H9 (cell line): ENCODE measurements at regions not wholly inside any gene's neighbourhood (a gene's known extent, or its start where the extent isn't known, plus 50 kb on each side); places are given as distances from the start of the nearest gene placed in this dataset.

Source experiments
- DNase-seq: peaks from one replicate; pipeline ENCODE4 v3.0.0-alpha.2; 2017
- H2AFZ ChIP-seq: one replicate; pipeline ENCODE4 v1.6.1; 2013; ENCODE audit warnings: mild to moderate bottlenecking, low read length, control low read depth, moderate library complexity
- H2AK5ac ChIP-seq: 2 replicates; pipeline ENCODE4 v1.6.1; 2013; ENCODE audit warnings: low read length, control low read depth, mixed read lengths; ENCODE audit not compliant: insufficient read length
- H2BK120ac ChIP-seq: one replicate; pipeline ENCODE4 v1.6.1; 2013; ENCODE audit warnings: low read depth, mild to moderate bottlenecking, low read length, control low read depth, inconsistent platforms; ENCODE audit not compliant: poor library complexity, severe bottlenecking
- H2BK12ac ChIP-seq: 2 replicates; pipeline ENCODE4 v1.6.1; 2013; ENCODE audit warnings: low read length, control low read depth, mixed read lengths, low read depth; ENCODE audit not compliant: insufficient read length
- H2BK15ac ChIP-seq: 2 replicates; pipeline ENCODE4 v1.6.1; 2013; ENCODE audit warnings: low read depth, low read length, control low read depth
- H2BK20ac ChIP-seq: one replicate; pipeline ENCODE4 v1.6.1; 2013; ENCODE audit warnings: low read depth, mild to moderate bottlenecking, low read length, control low read depth, inconsistent platforms; ENCODE audit not compliant: poor library complexity, severe bottlenecking
- H2BK5ac ChIP-seq: 2 replicates; pipeline ENCODE4 v1.6.1; 2013; ENCODE audit warnings: low read length, control low read depth, mixed read lengths; ENCODE audit not compliant: insufficient read length
- H3K14ac ChIP-seq: 2 replicates; pipeline ENCODE4 v1.6.1; 2013; ENCODE audit warnings: low read length, control low read depth; ENCODE audit not compliant: insufficient read depth
- H3K18ac ChIP-seq: 2 replicates; pipeline ENCODE4 v1.6.1; 2013; ENCODE audit warnings: low read depth, mild to moderate bottlenecking, mixed read lengths, low read length, control low read depth; ENCODE audit not compliant: insufficient read length
- H3K23ac ChIP-seq: 2 replicates; pipeline ENCODE4 v1.6.1; 2013; ENCODE audit warnings: low read length, control low read depth, mixed read lengths, low read depth; ENCODE audit not compliant: insufficient read length
- H3K23me2 ChIP-seq: 2 replicates; pipeline ENCODE4 v1.6.1; 2013; ENCODE audit warnings: low read depth, mild to moderate bottlenecking, mixed read lengths, low read length, control low read depth; ENCODE audit not compliant: insufficient read length, poor library complexity, severe bottlenecking
- H3K27ac ChIP-seq: 2 replicates; pipeline ENCODE4 v1.5.1; 2013; ENCODE audit warnings: low read length, control low read depth, mixed read lengths, low read depth; ENCODE audit not compliant: insufficient read length
- H3K27me3 ChIP-seq: 2 replicates; pipeline ENCODE4 v1.6.1; 2013; ENCODE audit warnings: low read length, control low read depth, inconsistent platforms; ENCODE audit not compliant: insufficient read depth
- H3K4ac ChIP-seq: 2 replicates; pipeline ENCODE4 v1.6.1; 2013; ENCODE audit warnings: low read depth, mild to moderate bottlenecking, control low read depth, inconsistent platforms, low read length, moderate library complexity
- H3K4me1 ChIP-seq: 2 replicates; pipeline ENCODE4 v1.6.1; 2013; ENCODE audit warnings: low read length, control low read depth, inconsistent platforms; ENCODE audit not compliant: insufficient read depth
- H3K4me2 ChIP-seq: 2 replicates; pipeline ENCODE4 v1.6.1; 2013; ENCODE audit warnings: low read length, control low read depth, mixed read lengths; ENCODE audit not compliant: insufficient read length, insufficient read depth
- H3K56ac ChIP-seq: 2 replicates; pipeline ENCODE4 v1.6.1; 2013; ENCODE audit warnings: low read depth, mild to moderate bottlenecking, mixed read lengths, low read length, control low read depth; ENCODE audit not compliant: insufficient read length
- H3K79me1 ChIP-seq: 2 replicates; pipeline ENCODE4 v1.6.1; 2013; ENCODE audit warnings: low read depth, mild to moderate bottlenecking, moderate library complexity, low read length, control low read depth, inconsistent platforms; ENCODE audit not compliant: insufficient read depth, poor library complexity, severe bottlenecking
- H3K79me2 ChIP-seq: 2 replicates; pipeline ENCODE4 v1.6.1; 2013; ENCODE audit warnings: low read length, control low read depth, inconsistent platforms; ENCODE audit not compliant: insufficient read depth
- H3K9ac ChIP-seq: 2 replicates; pipeline ENCODE4 v1.6.1; 2013; ENCODE audit warnings: low read length, control low read depth, mixed read lengths; ENCODE audit not compliant: insufficient read length; ENCODE audit errors: extremely low read depth
- H3K9me3 ChIP-seq: one replicate; pipeline ENCODE4 v1.6.1; 2013; ENCODE audit warnings: low read depth, low read length, inconsistent platforms; ENCODE audit not compliant: control insufficient read depth
- H3T11ph ChIP-seq: one replicate; pipeline ENCODE4 v1.6.1; 2013; ENCODE audit warnings: mild to moderate bottlenecking, low read length, control low read depth, inconsistent platforms
- H4K20me1 ChIP-seq: one replicate; pipeline ENCODE4 v1.6.1; 2013; ENCODE audit not compliant: control insufficient read depth, insufficient read length, insufficient read depth
- H4K5ac ChIP-seq: 2 replicates; pipeline ENCODE4 v1.6.1; 2013; ENCODE audit warnings: low read depth, mild to moderate bottlenecking, mixed read lengths, low read length, control low read depth; ENCODE audit not compliant: insufficient read length
- H4K8ac ChIP-seq: replicated peaks from 2 replicates; pipeline ENCODE4 v1.6.1; 2013; ENCODE audit warnings: low read length, control low read depth, mixed read lengths, low read depth; ENCODE audit not compliant: insufficient read length
- H4K91ac ChIP-seq: 2 replicates; pipeline ENCODE4 v1.6.1; 2013; ENCODE audit warnings: low read depth, mild to moderate bottlenecking, moderate library complexity, mixed read lengths, low read length, control low read depth; ENCODE audit not compliant: insufficient read length
- H3K27ac Mint-ChIP-seq, 3 experiments: 2 replicates in 2 of 3; 3 replicates in 1 of 3; pipeline ENCODE4 v1.8.0; 2020 to 2021; ENCODE audit warnings: mixed read lengths in 3 of 3, mild to moderate bottlenecking in 1 of 3, moderate library complexity in 1 of 3
- H3K27me3 Mint-ChIP-seq: 2 replicates; pipeline ENCODE4 v1.8.0; 2021; ENCODE audit warnings: low read depth, mild to moderate bottlenecking, moderate library complexity, mixed read lengths
- H3K36me3 Mint-ChIP-seq, 3 experiments: 2 replicates in 2 of 3; 3 replicates in 1 of 3; pipeline ENCODE4 v1.8.0; 2020 to 2021; ENCODE audit warnings: low read depth in 3 of 3, mixed read lengths in 3 of 3; ENCODE audit not compliant: insufficient read depth in 1 of 3
- H3K4me1 Mint-ChIP-seq, 2 experiments: 2 replicates each; pipeline ENCODE4 v1.8.0; 2020; ENCODE audit warnings: mixed read lengths in 2 of 2
- H3K4me3 Mint-ChIP-seq, 2 experiments: 2 replicates in 1 of 2; 3 replicates in 1 of 2; pipeline ENCODE4 v1.8.0; 2020 to 2021; ENCODE audit warnings: mild to moderate bottlenecking in 2 of 2, mixed read lengths in 2 of 2, moderate library complexity in 1 of 2
- H3K9me3 Mint-ChIP-seq, 2 experiments: 2 replicates in 1 of 2; 3 replicates in 1 of 2; pipeline ENCODE4 v1.8.0; 2020; ENCODE audit warnings: mild to moderate bottlenecking in 2 of 2, mixed read lengths in 2 of 2, moderate library complexity in 1 of 2
- CTCF ChIP-seq: fragments of 200-600 bp; sonication (generic); conservative IDR thresholded peaks from 3 replicates; pipeline ENCODE4 v1.8.0; 2021; ENCODE audit warnings: antibody characterized with exemption, mild to moderate bottlenecking

- no peaks in the 10 kb centered on the region for H3K23me2 ChIP-seq
- no peak overlapping the region for H4K91ac ChIP-seq
- no peak overlapping the region for H3K23ac ChIP-seq
- no peak overlapping the region for H3K56ac ChIP-seq
- no peaks in the 10 kb centered on the region for H3K9me3 ChIP-seq
- H3T11ph ChIP-seq: no peak overlapping the region
- H3K36me3 Mint-ChIP-seq: no peaks in the 10 kb centered on the region
- no peak overlapping the region for H2AK5ac ChIP-seq
- H3K27me3 Mint-ChIP-seq: peaks cover 4% of the 10 kb centered on the region
- H3K79me1 ChIP-seq: no peaks in the 10 kb centered on the region
- no peaks in the 10 kb centered on the region for H3K79me2 ChIP-seq
- no peak for TF ChIP-seq CTCF
- H2AFZ ChIP-seq: no peak overlapping the region
- H2BK5ac ChIP-seq: no peak overlapping the region
- no peak for DNase-seq
- H3K27ac ChIP-seq: no peak overlapping the region
- H3K9ac ChIP-seq: no peak overlapping the region
- H3K27me3 ChIP-seq: no peaks in the 10 kb centered on the region; the same call in 1 of the 2 replicates
- no peak overlapping the region for H3K4ac ChIP-seq
- H4K5ac ChIP-seq: no peak overlapping the region
- no peak overlapping the region for H2BK12ac ChIP-seq
- no peak overlapping the region for H2BK20ac ChIP-seq
- peaks cover 33 to 42% of the 10 kb centered on the region in 2 experiments for H3K4me1 Mint-ChIP-seq
- H3K27ac Mint-ChIP-seq: no peak overlapping the region
- H3K4me2 ChIP-seq: no peak overlapping the region
- no peak overlapping the region for H3K18ac ChIP-seq
- no peak overlapping the region for H2BK15ac ChIP-seq
- peaks cover 3% of the 10 kb centered on the region; the same call in 1 of the 2 replicates for H3K4me1 ChIP-seq
- peaks cover 0 to 2% of the 10 kb centered on the region in 2 experiments; a peak in 1 of 5 replicates for H3K9me3 Mint-ChIP-seq
- no peak overlapping the region for H2BK120ac ChIP-seq
- no peaks in the 10 kb centered on the region for H4K20me1 ChIP-seq
- no peak overlapping the region for H3K14ac ChIP-seq
- H4K8ac ChIP-seq: no peak overlapping the region
- no peak overlapping the region for H3K4me3 Mint-ChIP-seq
These were observed 287.0 kb downstream of the OLFM3 start for GRCh38 chr1:101709721-101710120.
